GM23338 (cell line): ENCODE measurements at regions not wholly inside any gene's neighbourhood (a gene's known extent, or its start where the extent isn't known, plus 50 kb on each side); places are given as distances from the start of the nearest gene placed in this dataset.

ENCODE experiments used
- ATAC-seq: fragments of 200-7000 bp; cut with Tn5 transposase; 3 replicates; pipeline ENCODE4 v1.9.1; 2020
- DNase-seq: peaks from one replicate; pipeline ENCODE4 v3.0.0-alpha.2; 2015; ENCODE audit warnings: low spot score
- H2AFZ ChIP-seq: fragments of 200-600 bp; sonication (generic); 2 replicates; pipeline ENCODE4 v1.8.0; 2016; ENCODE audit warnings: antibody characterized with exemption, mild to moderate bottlenecking, moderate library complexity
- H3F3A ChIP-seq: fragments of 200-600 bp; sonication (generic); replicated peaks from 2 replicates; pipeline ENCODE4 v1.8.0; 2017; ENCODE audit warnings: antibody characterized with exemption, mixed run types, low read depth
- H3K27ac ChIP-seq: fragments of 200-600 bp; sonication (generic); 2 replicates; pipeline ENCODE4 v1.6.1; 2016; ENCODE audit warnings: low read depth
- H3K27me3 ChIP-seq: fragments of 200-600 bp; sonication (generic); 2 replicates; pipeline ENCODE4 v1.8.0; 2016; ENCODE audit warnings: mild to moderate bottlenecking, mixed run types, moderate library complexity; ENCODE audit not compliant: insufficient read depth
- H3K36me3 ChIP-seq: fragments of 200-600 bp; sonication (generic); 2 replicates; pipeline ENCODE4 v1.8.0; 2016; ENCODE audit warnings: mild to moderate bottlenecking; ENCODE audit not compliant: insufficient read depth
- H3K4me1 ChIP-seq: fragments of 200-600 bp; sonication (generic); 2 replicates; pipeline ENCODE4 v1.8.0; 2016; ENCODE audit warnings: mild to moderate bottlenecking, moderate library complexity; ENCODE audit not compliant: insufficient read depth
- H3K4me2 ChIP-seq: fragments of 200-600 bp; sonication (generic); 2 replicates; pipeline ENCODE4 v1.7.1; 2017; ENCODE audit warnings: mixed run types
- H3K4me3 ChIP-seq: fragments of 200-600 bp; sonication (generic); 2 replicates; pipeline ENCODE4 v1.6.1; 2016; ENCODE audit warnings: mixed run types
- H3K79me2 ChIP-seq: fragments of 200-600 bp; sonication (generic); replicated peaks from 2 replicates; pipeline ENCODE4 v1.8.0; 2017; ENCODE audit warnings: mild to moderate bottlenecking; ENCODE audit not compliant: insufficient read depth
- H3K9me2 ChIP-seq: fragments of 200-600 bp; sonication (generic); 2 replicates; pipeline ENCODE4 v1.8.0; 2017; ENCODE audit not compliant: insufficient read depth
- H4K20me1 ChIP-seq: fragments of 200-600 bp; sonication (generic); replicated peaks from 2 replicates; pipeline ENCODE4 v1.8.0; 2017; ENCODE audit warnings: mild to moderate bottlenecking; ENCODE audit not compliant: insufficient read depth
- H3K27ac Mint-ChIP-seq: 2 replicates; pipeline ENCODE4 v1.8.0; 2020; ENCODE audit warnings: inconsistent platforms, mild to moderate bottlenecking, moderate library complexity, mixed read lengths
- H3K27me3 Mint-ChIP-seq: 3 replicates; pipeline ENCODE4 v1.8.0; 2022; ENCODE audit warnings: low read depth, mild to moderate bottlenecking, moderate library complexity, mixed read lengths, inconsistent platforms; ENCODE audit not compliant: insufficient read depth, poor library complexity
- H3K36me3 Mint-ChIP-seq: 3 replicates; pipeline ENCODE4 v1.8.0; 2021; ENCODE audit warnings: low read depth, mild to moderate bottlenecking, inconsistent platforms, moderate library complexity, mixed read lengths
- H3K4me1 Mint-ChIP-seq: 3 replicates; pipeline ENCODE4 v1.8.0; 2020; ENCODE audit warnings: mild to moderate bottlenecking, inconsistent platforms, mixed read lengths
- H3K4me3 Mint-ChIP-seq: 3 replicates; pipeline ENCODE4 v1.8.0; 2021; ENCODE audit warnings: moderate library complexity, mild to moderate bottlenecking, inconsistent platforms, mixed read lengths
- H3K9me3 Mint-ChIP-seq: 3 replicates; pipeline ENCODE4 v1.8.0; 2020; ENCODE audit warnings: moderate library complexity, mild to moderate bottlenecking, inconsistent platforms, mixed read lengths
- CREB1 ChIP-seq: fragments of 250-450 bp; sonication (Bioruptor Pico); IDR thresholded peaks from 2 replicates; pipeline ENCODE4 v1.5.0; 2020; ENCODE audit warnings: low read depth, mild to moderate bottlenecking, moderate library complexity
- EZH2 ChIP-seq: fragments of 200-600 bp; sonication (generic); IDR thresholded peaks from one replicate; pipeline ENCODE4 v1.8.0; 2017; ENCODE audit warnings: antibody characterized with exemption, mild to moderate bottlenecking, low read depth; ENCODE audit not compliant: unreplicated experiment
- EZH2phosphoT487 ChIP-seq: fragments of 200-600 bp; sonication (generic); IDR thresholded peaks from one replicate; pipeline ENCODE4 v1.8.1; 2018; ENCODE audit warnings: antibody characterized with exemption; ENCODE audit not compliant: unreplicated experiment
- JUNB ChIP-seq: IDR thresholded peaks from one replicate; pipeline ENCODE4 v1.6.1; 2016; ENCODE audit warnings: antibody characterized with exemption; ENCODE audit not compliant: unreplicated experiment
- NANOG ChIP-seq: IDR thresholded peaks from 2 replicates; pipeline ENCODE4 v1.6.1; 2016; ENCODE audit warnings: antibody characterized with exemption, borderline replicate concordance
- POLR2AphosphoS5 ChIP-seq: IDR thresholded peaks from 2 replicates; pipeline ENCODE4 v1.6.1; 2016; ENCODE audit warnings: antibody characterized with exemption, low read depth
- STAT1 ChIP-seq: IDR thresholded peaks from one replicate; pipeline ENCODE4 v1.6.1; 2016; ENCODE audit warnings: antibody characterized with exemption; ENCODE audit not compliant: unreplicated experiment
- ZNF114 ChIP-seq: fragments of 250-450 bp; sonication (Bioruptor Pico); IDR thresholded peaks from 2 replicates; pipeline ENCODE4 v1.5.0; 2020; ENCODE audit warnings: mild to moderate bottlenecking, moderate library complexity
- ZNF331 ChIP-seq: fragments of 250-450 bp; sonication (Bioruptor Pico); IDR thresholded peaks from 2 replicates; pipeline ENCODE4 v1.5.0; 2020; ENCODE audit warnings: low read depth, mild to moderate bottlenecking, moderate library complexity
- TF ChIP-seq, protein P1 (sequence below): IDR thresholded peaks from 2 replicates; pipeline ENCODE4 v1.6.1; 2016; ENCODE audit warnings: antibody characterized with exemption
- TF ChIP-seq, protein P2 (sequence below), 2 experiments: fragments of 200-600 bp in 1 of 2; sonication (generic) in 1 of 2; conservative IDR thresholded peaks; 2 replicates each; pipeline versions ENCODE4 v1.5.1 to v1.6.1; 2016 to 2017; ENCODE audit warnings: antibody characterized with exemption in 2 of 2, low read depth in 2 of 2, mild to moderate bottlenecking in 2 of 2, moderate library complexity in 1 of 2
- TF ChIP-seq, protein P3 (sequence below): fragments of 250-450 bp; sonication (Bioruptor Pico); IDR thresholded peaks from 2 replicates; pipeline ENCODE4 v1.5.0; 2020; ENCODE audit warnings: mild to moderate bottlenecking, moderate library complexity
- TF ChIP-seq, protein P4 (sequence below): IDR thresholded peaks from one replicate; pipeline ENCODE4 v1.6.1; 2018; ENCODE audit warnings: antibody characterized with exemption; ENCODE audit not compliant: unreplicated experiment

DNA sequence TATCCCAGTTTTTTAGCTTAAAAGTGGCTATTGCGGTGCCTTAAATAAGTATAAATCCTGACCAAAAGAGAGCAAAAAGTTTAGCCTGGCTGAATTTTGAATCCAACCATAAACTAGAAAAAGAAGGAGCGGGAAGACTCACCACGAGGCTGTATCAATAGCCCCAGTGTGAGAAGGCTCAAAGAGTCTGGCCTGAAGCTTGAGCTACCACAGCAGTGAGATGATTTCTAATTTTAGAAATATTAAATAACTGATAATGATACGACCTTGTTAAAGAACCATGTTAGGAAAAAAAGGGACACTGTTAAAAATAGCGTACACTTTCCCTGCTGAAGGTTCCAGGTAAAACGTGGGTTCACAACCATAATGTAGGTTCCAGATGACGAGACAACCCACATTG lies 134.1 kb upstream of the ZNF462 start:
- H3K4me1 Mint-ChIP-seq = no peaks in the 10 kb centered on the region
- no peak overlapping the region for H3K27ac ChIP-seq
- H3K9me2 ChIP-seq = peaks cover 15% of the 10 kb centered on the region
- no peak overlapping the region for H3K27ac Mint-ChIP-seq
- no peaks in the 10 kb centered on the region for H3K4me1 ChIP-seq
- no peaks in the 10 kb centered on the region for H3K27me3 Mint-ChIP-seq
- no peak overlapping the region for H2AFZ ChIP-seq
- DNase-seq (no peak), ATAC-seq (no peak)
- no peaks in the 10 kb centered on the region for H3F3A ChIP-seq
- no peaks in the 10 kb centered on the region for H3K9me3 Mint-ChIP-seq
- no peak overlapping the region for H3K4me3 Mint-ChIP-seq
- no peaks in the 10 kb centered on the region for H3K79me2 ChIP-seq
- H3K4me2 ChIP-seq = no peak overlapping the region
- TF ChIP-seq ZNF331 (CRISPR knock-in tag) = no peak
- no peak for TF ChIP-seq NANOG
- TF ChIP-seq JUNB = no peak
- TF ChIP-seq STAT1 = no peak
- no peak for TF ChIP-seq POLR2AphosphoS5
- no peak for TF ChIP-seq EZH2phosphoT487
- TF ChIP-seq, protein P1, sequence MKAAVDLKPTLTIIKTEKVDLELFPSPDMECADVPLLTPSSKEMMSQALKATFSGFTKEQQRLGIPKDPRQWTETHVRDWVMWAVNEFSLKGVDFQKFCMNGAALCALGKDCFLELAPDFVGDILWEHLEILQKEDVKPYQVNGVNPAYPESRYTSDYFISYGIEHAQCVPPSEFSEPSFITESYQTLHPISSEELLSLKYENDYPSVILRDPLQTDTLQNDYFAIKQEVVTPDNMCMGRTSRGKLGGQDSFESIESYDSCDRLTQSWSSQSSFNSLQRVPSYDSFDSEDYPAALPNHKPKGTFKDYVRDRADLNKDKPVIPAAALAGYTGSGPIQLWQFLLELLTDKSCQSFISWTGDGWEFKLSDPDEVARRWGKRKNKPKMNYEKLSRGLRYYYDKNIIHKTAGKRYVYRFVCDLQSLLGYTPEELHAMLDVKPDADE = no peak
- TF ChIP-seq, protein P2, sequence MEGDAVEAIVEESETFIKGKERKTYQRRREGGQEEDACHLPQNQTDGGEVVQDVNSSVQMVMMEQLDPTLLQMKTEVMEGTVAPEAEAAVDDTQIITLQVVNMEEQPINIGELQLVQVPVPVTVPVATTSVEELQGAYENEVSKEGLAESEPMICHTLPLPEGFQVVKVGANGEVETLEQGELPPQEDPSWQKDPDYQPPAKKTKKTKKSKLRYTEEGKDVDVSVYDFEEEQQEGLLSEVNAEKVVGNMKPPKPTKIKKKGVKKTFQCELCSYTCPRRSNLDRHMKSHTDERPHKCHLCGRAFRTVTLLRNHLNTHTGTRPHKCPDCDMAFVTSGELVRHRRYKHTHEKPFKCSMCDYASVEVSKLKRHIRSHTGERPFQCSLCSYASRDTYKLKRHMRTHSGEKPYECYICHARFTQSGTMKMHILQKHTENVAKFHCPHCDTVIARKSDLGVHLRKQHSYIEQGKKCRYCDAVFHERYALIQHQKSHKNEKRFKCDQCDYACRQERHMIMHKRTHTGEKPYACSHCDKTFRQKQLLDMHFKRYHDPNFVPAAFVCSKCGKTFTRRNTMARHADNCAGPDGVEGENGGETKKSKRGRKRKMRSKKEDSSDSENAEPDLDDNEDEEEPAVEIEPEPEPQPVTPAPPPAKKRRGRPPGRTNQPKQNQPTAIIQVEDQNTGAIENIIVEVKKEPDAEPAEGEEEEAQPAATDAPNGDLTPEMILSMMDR (conservative IDR thresholded peaks at IDR 0.05; ENCODE audit: low read depth in 2 of 2) = no peak
- TF ChIP-seq, protein P3, sequence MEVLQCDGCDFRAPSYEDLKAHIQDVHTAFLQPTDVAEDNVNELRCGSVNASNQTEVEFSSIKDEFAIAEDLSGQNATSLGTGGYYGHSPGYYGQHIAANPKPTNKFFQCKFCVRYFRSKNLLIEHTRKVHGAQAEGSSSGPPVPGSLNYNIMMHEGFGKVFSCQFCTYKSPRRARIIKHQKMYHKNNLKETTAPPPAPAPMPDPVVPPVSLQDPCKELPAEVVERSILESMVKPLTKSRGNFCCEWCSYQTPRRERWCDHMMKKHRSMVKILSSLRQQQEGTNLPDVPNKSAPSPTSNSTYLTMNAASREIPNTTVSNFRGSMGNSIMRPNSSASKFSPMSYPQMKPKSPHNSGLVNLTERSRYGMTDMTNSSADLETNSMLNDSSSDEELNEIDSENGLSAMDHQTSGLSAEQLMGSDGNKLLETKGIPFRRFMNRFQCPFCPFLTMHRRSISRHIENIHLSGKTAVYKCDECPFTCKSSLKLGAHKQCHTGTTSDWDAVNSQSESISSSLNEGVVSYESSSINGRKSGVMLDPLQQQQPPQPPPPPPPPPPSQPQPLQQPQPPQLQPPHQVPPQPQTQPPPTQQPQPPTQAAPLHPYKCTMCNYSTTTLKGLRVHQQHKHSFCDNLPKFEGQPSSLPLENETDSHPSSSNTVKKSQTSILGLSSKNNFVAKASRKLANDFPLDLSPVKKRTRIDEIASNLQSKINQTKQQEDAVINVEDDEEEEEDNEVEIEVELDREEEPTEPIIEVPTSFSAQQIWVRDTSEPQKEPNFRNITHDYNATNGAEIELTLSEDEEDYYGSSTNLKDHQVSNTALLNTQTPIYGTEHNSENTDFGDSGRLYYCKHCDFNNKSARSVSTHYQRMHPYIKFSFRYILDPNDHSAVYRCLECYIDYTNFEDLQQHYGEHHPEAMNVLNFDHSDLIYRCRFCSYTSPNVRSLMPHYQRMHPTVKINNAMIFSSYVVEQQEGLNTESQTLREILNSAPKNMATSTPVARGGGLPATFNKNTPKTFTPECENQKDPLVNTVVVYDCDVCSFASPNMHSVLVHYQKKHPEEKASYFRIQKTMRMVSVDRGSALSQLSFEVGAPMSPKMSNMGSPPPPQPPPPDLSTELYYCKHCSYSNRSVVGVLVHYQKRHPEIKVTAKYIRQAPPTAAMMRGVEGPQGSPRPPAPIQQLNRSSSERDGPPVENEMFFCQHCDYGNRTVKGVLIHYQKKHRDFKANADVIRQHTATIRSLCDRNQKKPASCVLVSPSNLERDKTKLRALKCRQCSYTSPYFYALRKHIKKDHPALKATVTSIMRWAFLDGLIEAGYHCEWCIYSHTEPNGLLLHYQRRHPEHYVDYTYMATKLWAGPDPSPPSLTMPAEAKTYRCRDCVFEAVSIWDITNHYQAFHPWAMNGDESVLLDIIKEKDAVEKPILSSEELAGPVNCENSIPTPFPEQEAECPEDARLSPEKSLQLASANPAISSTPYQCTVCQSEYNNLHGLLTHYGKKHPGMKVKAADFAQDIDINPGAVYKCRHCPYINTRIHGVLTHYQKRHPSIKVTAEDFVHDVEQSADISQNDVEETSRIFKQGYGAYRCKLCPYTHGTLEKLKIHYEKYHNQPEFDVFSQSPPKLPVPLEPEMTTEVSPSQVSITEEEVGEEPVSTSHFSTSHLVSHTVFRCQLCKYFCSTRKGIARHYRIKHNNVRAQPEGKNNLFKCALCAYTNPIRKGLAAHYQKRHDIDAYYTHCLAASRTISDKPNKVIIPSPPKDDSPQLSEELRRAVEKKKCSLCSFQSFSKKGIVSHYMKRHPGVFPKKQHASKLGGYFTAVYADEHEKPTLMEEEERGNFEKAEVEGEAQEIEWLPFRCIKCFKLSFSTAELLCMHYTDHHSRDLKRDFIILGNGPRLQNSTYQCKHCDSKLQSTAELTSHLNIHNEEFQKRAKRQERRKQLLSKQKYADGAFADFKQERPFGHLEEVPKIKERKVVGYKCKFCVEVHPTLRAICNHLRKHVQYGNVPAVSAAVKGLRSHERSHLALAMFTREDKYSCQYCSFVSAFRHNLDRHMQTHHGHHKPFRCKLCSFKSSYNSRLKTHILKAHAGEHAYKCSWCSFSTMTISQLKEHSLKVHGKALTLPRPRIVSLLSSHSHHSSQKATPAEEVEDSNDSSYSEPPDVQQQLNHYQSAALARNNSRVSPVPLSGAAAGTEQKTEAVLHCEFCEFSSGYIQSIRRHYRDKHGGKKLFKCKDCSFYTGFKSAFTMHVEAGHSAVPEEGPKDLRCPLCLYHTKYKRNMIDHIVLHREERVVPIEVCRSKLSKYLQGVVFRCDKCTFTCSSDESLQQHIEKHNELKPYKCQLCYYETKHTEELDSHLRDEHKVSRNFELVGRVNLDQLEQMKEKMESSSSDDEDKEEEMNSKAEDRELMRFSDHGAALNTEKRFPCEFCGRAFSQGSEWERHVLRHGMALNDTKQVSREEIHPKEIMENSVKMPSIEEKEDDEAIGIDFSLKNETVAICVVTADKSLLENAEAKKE (CRISPR knock-in tag) = no peak
- no peak for TF ChIP-seq EZH2
- TF ChIP-seq ZNF114 (CRISPR knock-in tag) = no peak
- no peak for TF ChIP-seq CREB1 (CRISPR knock-in tag)
- TF ChIP-seq, protein P4, sequence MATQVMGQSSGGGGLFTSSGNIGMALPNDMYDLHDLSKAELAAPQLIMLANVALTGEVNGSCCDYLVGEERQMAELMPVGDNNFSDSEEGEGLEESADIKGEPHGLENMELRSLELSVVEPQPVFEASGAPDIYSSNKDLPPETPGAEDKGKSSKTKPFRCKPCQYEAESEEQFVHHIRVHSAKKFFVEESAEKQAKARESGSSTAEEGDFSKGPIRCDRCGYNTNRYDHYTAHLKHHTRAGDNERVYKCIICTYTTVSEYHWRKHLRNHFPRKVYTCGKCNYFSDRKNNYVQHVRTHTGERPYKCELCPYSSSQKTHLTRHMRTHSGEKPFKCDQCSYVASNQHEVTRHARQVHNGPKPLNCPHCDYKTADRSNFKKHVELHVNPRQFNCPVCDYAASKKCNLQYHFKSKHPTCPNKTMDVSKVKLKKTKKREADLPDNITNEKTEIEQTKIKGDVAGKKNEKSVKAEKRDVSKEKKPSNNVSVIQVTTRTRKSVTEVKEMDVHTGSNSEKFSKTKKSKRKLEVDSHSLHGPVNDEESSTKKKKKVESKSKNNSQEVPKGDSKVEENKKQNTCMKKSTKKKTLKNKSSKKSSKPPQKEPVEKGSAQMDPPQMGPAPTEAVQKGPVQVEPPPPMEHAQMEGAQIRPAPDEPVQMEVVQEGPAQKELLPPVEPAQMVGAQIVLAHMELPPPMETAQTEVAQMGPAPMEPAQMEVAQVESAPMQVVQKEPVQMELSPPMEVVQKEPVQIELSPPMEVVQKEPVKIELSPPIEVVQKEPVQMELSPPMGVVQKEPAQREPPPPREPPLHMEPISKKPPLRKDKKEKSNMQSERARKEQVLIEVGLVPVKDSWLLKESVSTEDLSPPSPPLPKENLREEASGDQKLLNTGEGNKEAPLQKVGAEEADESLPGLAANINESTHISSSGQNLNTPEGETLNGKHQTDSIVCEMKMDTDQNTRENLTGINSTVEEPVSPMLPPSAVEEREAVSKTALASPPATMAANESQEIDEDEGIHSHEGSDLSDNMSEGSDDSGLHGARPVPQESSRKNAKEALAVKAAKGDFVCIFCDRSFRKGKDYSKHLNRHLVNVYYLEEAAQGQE = no peak
- no peaks in the 10 kb centered on the region for H3K36me3 ChIP-seq
- H4K20me1 ChIP-seq = no peaks in the 10 kb centered on the region
- H3K36me3 Mint-ChIP-seq = no peaks in the 10 kb centered on the region
- H3K4me3 ChIP-seq = no peak overlapping the region
- no peaks in the 10 kb centered on the region for H3K27me3 ChIP-seq
